Mucosa of rectum (tissue), 2 donors: ENCODE measurements at regions not wholly inside any gene's neighbourhood (a gene's known extent, or its start where the extent isn't known, plus 50 kb on each side); places are given as distances from the start of the nearest gene placed in this dataset.

ENCODE experiments used
- H3K27ac ChIP-seq, 2 donors: one replicate each; pipeline ENCODE4 v1.7.0; 2013; ENCODE audit warnings: inconsistent platforms in 2 of 2, low read depth in 2 of 2, low read length in 2 of 2
- H3K27me3 ChIP-seq, 2 donors: one replicate each; pipeline ENCODE4 v1.7.0; 2013; ENCODE audit warnings: low read length in 2 of 2; ENCODE audit not compliant: control insufficient read depth in 2 of 2, insufficient read depth in 2 of 2
- H3K36me3 ChIP-seq, 2 donors: one replicate each; pipeline ENCODE4 v1.7.0; 2013; ENCODE audit warnings: low read length in 2 of 2; ENCODE audit not compliant: control insufficient read depth in 2 of 2, insufficient read depth in 2 of 2
- H3K4me1 ChIP-seq, 2 donors: one replicate each; pipeline ENCODE4 v1.7.0; 2013; ENCODE audit warnings: low read length in 2 of 2, mild to moderate bottlenecking in 1 of 2; ENCODE audit not compliant: control insufficient read depth in 2 of 2, insufficient read depth in 2 of 2
- H3K4me3 ChIP-seq, 2 donors: one replicate each; pipeline ENCODE4 v1.7.0; 2013; ENCODE audit warnings: low read length in 2 of 2
- H3K9ac ChIP-seq, 2 donors: one replicate each; pipeline ENCODE4 v1.7.0; 2013; ENCODE audit warnings: low read length in 2 of 2, low read depth in 1 of 2, mild to moderate bottlenecking in 1 of 2
- H3K9me3 ChIP-seq, 2 donors: one replicate each; pipeline ENCODE4 v1.7.0; 2013; ENCODE audit warnings: low read length in 2 of 2; ENCODE audit not compliant: control insufficient read depth in 2 of 2
- donor health status: healthy.
- donor health status: Normal muscosa, but diverticular disease.

GRCh38 chr13:30851697-30852096 is 54.4 kb upstream of the MEDAG start:
- Histone ChIP-seq H3K27ac (no peak overlapping the region), H3K9me3 (no peaks in the 10 kb centered on the region)

GRCh38 chr13:30855569-30855968 is 50.5 kb upstream of the MEDAG start:
- H3K27ac ChIP-seq = no peak overlapping the region
- no peaks in the 10 kb centered on the region for H3K4me1 ChIP-seq
- no peak overlapping the region for H3K4me3 ChIP-seq
- H3K9ac ChIP-seq = no peak overlapping the region
- no peaks in the 10 kb centered on the region for H3K36me3 ChIP-seq
- H3K9me3 ChIP-seq = no peaks in the 10 kb centered on the region
- no peaks in the 10 kb centered on the region for H3K27me3 ChIP-seq

More at GRCh38 chr13:30851697-30852096, 54.4 kb upstream of the MEDAG start:
- Histone ChIP-seq H3K4me3 (no peak overlapping the region), H3K27me3 (no peaks in the 10 kb centered on the region), H3K4me1 (peaks cover 0 to 2% of the 10 kb centered on the region in 2 donors), H3K36me3 (no peaks in the 10 kb centered on the region), H3K9ac (no peak overlapping the region)

- H3K27me3 ChIP-seq = no peaks in the 10 kb centered on the region
- no peaks in the 10 kb centered on the region for H3K4me1 ChIP-seq
- H3K4me3 ChIP-seq = no peak overlapping the region
- H3K36me3 ChIP-seq = no peaks in the 10 kb centered on the region
- H3K9ac ChIP-seq = no peak overlapping the region
- no peaks in the 10 kb centered on the region for H3K9me3 ChIP-seq
- no peak overlapping the region for H3K27ac ChIP-seq
Observed at GRCh38 chr13:30856005-30856790, 49.9 kb upstream of the MEDAG start.
